ENCODE measurements at regions not wholly inside any gene's neighbourhood (a gene's known extent, or its start where the extent isn't known, plus 50 kb on each side); places are given as distances from the start of the nearest gene placed in this dataset.
A peak's percentile ranks its signal among the peaks of the same experiment; 100 is the strongest.

DNA sequence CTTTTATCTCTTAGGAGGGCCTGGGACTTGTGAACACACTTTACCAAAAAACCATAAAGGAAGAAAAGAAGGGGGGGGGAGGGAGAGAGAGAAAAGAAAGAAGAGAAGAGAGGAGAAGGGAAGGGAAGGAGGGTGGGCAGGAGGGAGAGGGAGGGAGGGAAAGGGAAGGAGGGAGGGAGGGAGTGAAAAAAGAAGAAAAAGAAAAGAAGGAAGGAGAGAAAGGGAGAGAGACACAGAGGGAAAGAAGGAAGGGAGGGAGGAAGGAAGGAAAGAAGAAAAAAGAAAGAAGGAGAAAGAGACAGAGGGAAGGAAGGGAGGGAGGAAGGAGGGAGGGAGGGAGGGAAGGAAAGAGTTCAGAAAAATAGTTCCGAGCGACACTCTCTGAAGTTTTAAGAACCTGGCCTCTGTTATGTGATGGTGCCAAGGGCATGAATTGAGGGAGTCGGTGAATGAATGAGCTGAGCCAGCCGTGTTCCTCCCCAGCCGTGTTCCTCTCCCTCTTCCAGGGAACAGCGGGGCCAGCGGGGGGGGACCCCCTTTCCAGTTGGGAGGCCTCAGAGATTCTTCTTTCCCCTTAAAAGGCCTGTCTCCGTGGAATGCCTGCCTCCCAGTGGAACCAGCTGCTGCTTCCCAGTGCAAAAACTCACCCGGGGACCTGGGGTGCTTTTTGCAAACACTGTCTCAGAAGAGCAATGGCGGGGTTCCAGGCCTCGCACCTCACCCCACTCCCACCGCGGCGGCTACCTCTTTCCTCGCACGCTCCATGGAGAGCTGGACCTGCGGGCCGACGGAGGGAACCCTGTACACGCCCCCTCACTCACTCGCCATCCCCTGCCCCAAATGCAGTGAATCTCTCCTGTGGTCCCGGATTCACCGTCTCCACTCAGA lies 84.1 kb downstream of the FOXL3 start:
- Mint-ChIP-seq H3K4me3 (no peak overlapping the region), H3K9me3 (no peaks in the 10 kb centered on the region), H3K27me3 (ENCODE audit: insufficient read depth) (no peaks in the 10 kb centered on the region), H3K27ac (no peak overlapping the region), H3K36me3 (ENCODE audit: low read depth) (no peaks in the 10 kb centered on the region), H3K4me1 (peaks cover 14% of the 10 kb centered on the region)
- Histone ChIP-seq H3K9ac (ENCODE audit: extremely low read depth, low read length, poor library complexity, severe bottlenecking) (no peak overlapping the region), H3K9me3 (ENCODE audit: control insufficient read depth, low read length) (no peaks in the 10 kb centered on the region), H3K4me3 (ENCODE audit: low read length) (no peak overlapping the region), H3K4me1 (ENCODE audit: control insufficient read depth, insufficient read depth, low read length) (peaks cover 6% of the 10 kb centered on the region), H3K36me3 (ENCODE audit: control insufficient read depth, insufficient read depth, low read length) (no peaks in the 10 kb centered on the region), H3K27me3 (ENCODE audit: control insufficient read depth, insufficient read depth, low read length, poor library complexity, severe bottlenecking) (no peaks in the 10 kb centered on the region), H3K27ac (ENCODE audit: low read depth, low read length) (no peak overlapping the region)
- WGBS, 2 experiments (ENCODE audit: insufficient coverage in 1 of 2, insufficient read length in 1 of 2): 86 to 89% methylated on average over 17 to 23 of the region's 23 CpGs
- TF ChIP-seq, protein P1, sequence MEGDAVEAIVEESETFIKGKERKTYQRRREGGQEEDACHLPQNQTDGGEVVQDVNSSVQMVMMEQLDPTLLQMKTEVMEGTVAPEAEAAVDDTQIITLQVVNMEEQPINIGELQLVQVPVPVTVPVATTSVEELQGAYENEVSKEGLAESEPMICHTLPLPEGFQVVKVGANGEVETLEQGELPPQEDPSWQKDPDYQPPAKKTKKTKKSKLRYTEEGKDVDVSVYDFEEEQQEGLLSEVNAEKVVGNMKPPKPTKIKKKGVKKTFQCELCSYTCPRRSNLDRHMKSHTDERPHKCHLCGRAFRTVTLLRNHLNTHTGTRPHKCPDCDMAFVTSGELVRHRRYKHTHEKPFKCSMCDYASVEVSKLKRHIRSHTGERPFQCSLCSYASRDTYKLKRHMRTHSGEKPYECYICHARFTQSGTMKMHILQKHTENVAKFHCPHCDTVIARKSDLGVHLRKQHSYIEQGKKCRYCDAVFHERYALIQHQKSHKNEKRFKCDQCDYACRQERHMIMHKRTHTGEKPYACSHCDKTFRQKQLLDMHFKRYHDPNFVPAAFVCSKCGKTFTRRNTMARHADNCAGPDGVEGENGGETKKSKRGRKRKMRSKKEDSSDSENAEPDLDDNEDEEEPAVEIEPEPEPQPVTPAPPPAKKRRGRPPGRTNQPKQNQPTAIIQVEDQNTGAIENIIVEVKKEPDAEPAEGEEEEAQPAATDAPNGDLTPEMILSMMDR (conservative IDR thresholded peaks at IDR 0.05): no peak
- DNase-seq: peak; percentile 40

DNA sequence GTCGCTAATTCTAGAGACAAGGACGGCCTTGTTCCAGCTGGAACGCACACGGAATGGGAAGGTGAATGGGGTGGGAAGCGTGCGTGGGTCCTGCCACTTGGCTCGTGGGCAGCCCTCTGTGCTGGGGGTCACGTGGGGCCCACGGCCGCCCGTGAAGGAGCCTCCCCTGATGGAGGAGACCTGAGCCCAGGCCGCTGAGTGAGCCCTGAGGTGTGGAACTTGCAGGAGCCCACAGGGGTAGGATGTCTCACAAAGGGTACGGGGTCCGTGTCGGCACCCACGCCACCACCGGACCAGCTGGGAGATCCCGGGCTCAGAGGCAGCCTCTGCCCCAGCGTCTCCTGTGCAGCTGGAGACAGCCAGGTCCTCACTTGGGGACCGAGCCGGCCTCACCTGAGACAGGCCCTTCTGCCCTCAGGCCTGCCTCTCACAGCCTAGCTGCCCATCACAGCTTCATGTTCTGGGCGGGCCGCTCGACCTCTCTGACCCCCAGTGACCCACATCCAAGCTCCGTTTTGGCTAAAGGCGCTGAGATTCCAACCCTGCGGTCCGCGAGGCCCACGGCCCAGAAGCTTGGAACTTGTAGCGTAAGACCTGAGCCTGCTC lies 84.8 kb downstream of the FOXL3 start:
- DNase-seq: peak; percentile 47
- Histone ChIP-seq H3K27ac (ENCODE audit: low read depth, low read length) (no peak overlapping the region), H3K36me3 (ENCODE audit: control insufficient read depth, insufficient read depth, low read length) (no peaks in the 10 kb centered on the region), H3K9ac (ENCODE audit: extremely low read depth, low read length, poor library complexity, severe bottlenecking) (no peak overlapping the region), H3K4me3 (ENCODE audit: low read length) (no peak overlapping the region), H3K9me3 (ENCODE audit: control insufficient read depth, low read length) (no peaks in the 10 kb centered on the region), H3K4me1 (ENCODE audit: control insufficient read depth, insufficient read depth, low read length) (peaks cover 6% of the 10 kb centered on the region), H3K27me3 (ENCODE audit: control insufficient read depth, insufficient read depth, low read length, poor library complexity, severe bottlenecking) (no peaks in the 10 kb centered on the region)
- 92 to 93% methylated on average over 15 to 31 of the region's 31 CpGs for WGBS, 2 experiments (ENCODE audit: insufficient coverage in 1 of 2, insufficient read length in 1 of 2)
- Mint-ChIP-seq H3K9me3 (no peaks in the 10 kb centered on the region), H3K4me3 (no peak overlapping the region), H3K27ac (no peak overlapping the region), H3K4me1 (peaks cover 14% of the 10 kb centered on the region), H3K27me3 (ENCODE audit: insufficient read depth) (no peaks in the 10 kb centered on the region), H3K36me3 (ENCODE audit: low read depth) (no peaks in the 10 kb centered on the region)
- TF ChIP-seq, protein P1 (conservative IDR thresholded peaks at IDR 0.05): no peak

DNA sequence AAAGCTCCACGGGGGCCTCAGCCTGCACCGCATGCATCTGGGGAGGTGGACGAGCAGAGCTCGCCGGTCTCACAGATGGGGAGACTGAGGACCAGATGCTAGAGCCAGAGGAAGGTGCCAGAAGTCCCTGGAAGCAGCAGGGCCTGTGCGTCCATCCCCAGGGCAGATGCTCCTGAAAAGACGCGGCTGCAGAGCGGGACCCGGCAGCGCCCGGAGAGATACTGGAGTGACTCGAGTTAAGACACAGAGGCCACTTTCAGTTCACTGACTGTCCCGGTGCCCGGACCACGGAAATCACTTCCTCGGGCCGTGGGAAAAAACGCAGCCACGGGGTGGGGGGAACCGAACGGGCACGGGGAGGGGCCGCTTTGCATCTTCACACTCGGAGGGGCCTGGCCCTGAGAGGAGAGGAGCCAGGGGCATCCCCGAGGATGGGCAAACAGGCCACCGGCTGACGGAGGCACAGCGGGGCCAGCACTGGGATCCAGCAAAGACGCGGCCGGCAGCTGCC lies 85.4 kb downstream of the FOXL3 start:
- H3K9ac ChIP-seq (ENCODE audit: extremely low read depth, low read length, poor library complexity, severe bottlenecking): no peak overlapping the region
- Mint-ChIP-seq H3K36me3 (ENCODE audit: low read depth) (no peaks in the 10 kb centered on the region), H3K27me3 (ENCODE audit: insufficient read depth) (no peaks in the 10 kb centered on the region), H3K4me3 (no peak overlapping the region), H3K9me3 (no peaks in the 10 kb centered on the region), H3K27ac (no peak overlapping the region), H3K4me1 (peaks cover 17% of the 10 kb centered on the region)
- WGBS, 2 experiments (ENCODE audit: insufficient coverage in 1 of 2, insufficient read length in 1 of 2): 94 to 95% methylated on average over 29 to 32 of the region's 32 CpGs
- H3K36me3 ChIP-seq (ENCODE audit: control insufficient read depth, insufficient read depth, low read length): no peaks in the 10 kb centered on the region
- H3K4me1 ChIP-seq (ENCODE audit: control insufficient read depth, insufficient read depth, low read length): peaks cover 6% of the 10 kb centered on the region
- H3K27ac ChIP-seq (ENCODE audit: low read depth, low read length): no peak overlapping the region
- TF ChIP-seq, protein P1 (conservative IDR thresholded peaks at IDR 0.05): no peak
- DNase-seq: peak; percentile 44
- no peaks in the 10 kb centered on the region for H3K27me3 ChIP-seq (ENCODE audit: control insufficient read depth, insufficient read depth, low read length, poor library complexity, severe bottlenecking)
- H3K4me3 ChIP-seq (ENCODE audit: low read length): no peak overlapping the region
- no peaks in the 10 kb centered on the region for H3K9me3 ChIP-seq (ENCODE audit: control insufficient read depth, low read length)

Data from endodermal cell (in vitro differentiated cells).